Esophagus squamous epithelium (tissue), 4 donors: ENCODE measurements at regions not wholly inside any gene's neighbourhood (a gene's known extent, or its start where the extent isn't known, plus 50 kb on each side); places are given as distances from the start of the nearest gene placed in this dataset.

Experiments
- CTCF ChIP-seq, 6 experiments: fragments of 450-650 bp in 4 of 6; fragments of 200-600 bp in 2 of 6; sonication (generic) in 2 of 6; IDR thresholded peaks; one replicate each; pipeline ENCODE4 v1.5.1; 2016 to 2019; ENCODE audit warnings: antibody characterized with exemption in 6 of 6, mild to moderate bottlenecking in 4 of 6, moderate library complexity in 4 of 6
- POLR2A ChIP-seq, 4 donors: fragments of 450-650 bp; IDR thresholded peaks; one replicate each; pipeline ENCODE4 v1.6.1; 2017; ENCODE audit warnings: antibody characterized with exemption in 4 of 4, mild to moderate bottlenecking in 4 of 4, moderate library complexity in 3 of 4

GRCh38 chr6:155584006-155584405 is 128.4 kb upstream of the NOX3 start:
- TF ChIP-seq POLR2A (IDR thresholded peaks at IDR 0.05) = no peak
- TF ChIP-seq CTCF (IDR thresholded peaks at IDR 0.05) = no peak
